Retinal pigment epithelial cell (primary cell): ENCODE measurements at regions not wholly inside any gene's neighbourhood (a gene's known extent, or its start where the extent isn't known, plus 50 kb on each side); places are given as distances from the start of the nearest gene placed in this dataset.
A peak's percentile ranks its signal among the peaks of the same experiment; 100 is the strongest.

Experiments
- DNase-seq: peaks from one replicate; pipeline ENCODE4 v3.0.0-alpha.2; 2010; ENCODE audit warnings: low read depth
- H3K4me3 ChIP-seq: 2 replicates; pipeline ENCODE4 v1.5.1; 2011; ENCODE audit warnings: mild to moderate bottlenecking, low read length, control low read depth, moderate library complexity
- TF ChIP-seq, protein P1 (sequence below): conservative IDR thresholded peaks from 2 replicates; pipeline ENCODE4 v1.5.1; 2011; ENCODE audit warnings: low read depth, low read length, control low read depth, inconsistent platforms

DNA sequence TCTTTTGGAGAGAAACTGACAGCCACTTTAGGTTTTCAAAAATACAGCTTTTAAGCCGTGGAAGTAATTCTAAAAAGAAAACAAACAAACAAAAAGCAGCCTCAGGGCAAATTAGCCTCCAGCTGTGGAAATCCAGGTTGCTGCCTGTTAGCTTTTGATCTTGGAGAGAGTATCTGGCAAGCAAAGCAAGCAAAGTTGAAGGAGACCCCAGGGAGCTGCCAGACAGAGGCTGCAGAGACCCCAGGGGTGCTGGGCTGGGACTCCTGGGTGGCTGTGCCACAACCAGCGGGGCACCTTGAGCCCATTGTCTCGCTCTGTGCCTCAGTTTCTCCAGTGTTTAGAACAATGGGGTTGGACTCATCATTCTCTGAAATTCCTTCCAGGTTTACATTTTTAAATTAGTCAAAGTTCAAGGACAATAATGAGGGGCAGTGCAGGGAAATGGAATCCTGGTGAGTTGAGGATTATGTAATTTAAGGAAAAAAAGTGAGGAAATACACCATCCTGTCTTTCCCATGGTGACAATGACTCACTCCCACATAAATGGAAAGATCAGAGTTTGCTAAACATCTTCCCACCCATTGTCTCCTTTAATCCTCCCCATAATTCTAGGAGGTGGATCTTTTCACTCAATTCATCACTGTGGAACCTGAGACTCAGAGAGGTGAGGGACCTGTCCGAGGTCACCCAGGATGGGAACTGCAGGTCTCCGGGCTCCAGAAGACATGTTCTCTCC lies 480.5 kb downstream of the MATN1 start:
- no peak for DNase-seq
- TF ChIP-seq, protein P1, sequence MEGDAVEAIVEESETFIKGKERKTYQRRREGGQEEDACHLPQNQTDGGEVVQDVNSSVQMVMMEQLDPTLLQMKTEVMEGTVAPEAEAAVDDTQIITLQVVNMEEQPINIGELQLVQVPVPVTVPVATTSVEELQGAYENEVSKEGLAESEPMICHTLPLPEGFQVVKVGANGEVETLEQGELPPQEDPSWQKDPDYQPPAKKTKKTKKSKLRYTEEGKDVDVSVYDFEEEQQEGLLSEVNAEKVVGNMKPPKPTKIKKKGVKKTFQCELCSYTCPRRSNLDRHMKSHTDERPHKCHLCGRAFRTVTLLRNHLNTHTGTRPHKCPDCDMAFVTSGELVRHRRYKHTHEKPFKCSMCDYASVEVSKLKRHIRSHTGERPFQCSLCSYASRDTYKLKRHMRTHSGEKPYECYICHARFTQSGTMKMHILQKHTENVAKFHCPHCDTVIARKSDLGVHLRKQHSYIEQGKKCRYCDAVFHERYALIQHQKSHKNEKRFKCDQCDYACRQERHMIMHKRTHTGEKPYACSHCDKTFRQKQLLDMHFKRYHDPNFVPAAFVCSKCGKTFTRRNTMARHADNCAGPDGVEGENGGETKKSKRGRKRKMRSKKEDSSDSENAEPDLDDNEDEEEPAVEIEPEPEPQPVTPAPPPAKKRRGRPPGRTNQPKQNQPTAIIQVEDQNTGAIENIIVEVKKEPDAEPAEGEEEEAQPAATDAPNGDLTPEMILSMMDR, result no peak
- no peak overlapping the region for H3K4me3 ChIP-seq

- TF ChIP-seq, protein P1, result no peak
- no peak overlapping the region for H3K4me3 ChIP-seq
- DNase-seq, result no peak
Observed at GRCh38 chr1:30242168-30242567, 481.2 kb downstream of the MATN1 start.

GRCh38 chr1:30241681-30242080 lies 481.7 kb downstream of the MATN1 start:
- TF ChIP-seq, protein P1, result no peak
- H3K4me3 ChIP-seq, result no peak overlapping the region
- no peak for DNase-seq

- TF ChIP-seq, protein P1, result no peak
Observed at GRCh38 chr1:30234091-30234490, 489.3 kb downstream of the MATN1 start.

GRCh38 chr1:30232288-30232899 lies 491.0 kb downstream of the MATN1 start:
- no peak for DNase-seq
- no peak overlapping the region for H3K4me3 ChIP-seq
- TF ChIP-seq, protein P1, result peak; percentile 36

More at GRCh38 chr1:30234091-30234490, 489.3 kb downstream of the MATN1 start:
- no peak for DNase-seq
- no peak overlapping the region for H3K4me3 ChIP-seq

GRCh38 chr1:30229960-30230359 lies 493.4 kb downstream of the MATN1 start:
- DNase-seq, result no peak
- TF ChIP-seq, protein P1, result no peak
- no peak overlapping the region for H3K4me3 ChIP-seq

- TF ChIP-seq, protein P1, result no peak
- H3K4me3 ChIP-seq, result no peak overlapping the region
- DNase-seq, result no peak
Observed at GRCh38 chr1:30229557-30229956, 493.8 kb downstream of the MATN1 start.
